ENCODE measurements at regions not wholly inside any gene's neighbourhood (a gene's known extent, or its start where the extent isn't known, plus 50 kb on each side); places are given as distances from the start of the nearest gene placed in this dataset.

DNA sequence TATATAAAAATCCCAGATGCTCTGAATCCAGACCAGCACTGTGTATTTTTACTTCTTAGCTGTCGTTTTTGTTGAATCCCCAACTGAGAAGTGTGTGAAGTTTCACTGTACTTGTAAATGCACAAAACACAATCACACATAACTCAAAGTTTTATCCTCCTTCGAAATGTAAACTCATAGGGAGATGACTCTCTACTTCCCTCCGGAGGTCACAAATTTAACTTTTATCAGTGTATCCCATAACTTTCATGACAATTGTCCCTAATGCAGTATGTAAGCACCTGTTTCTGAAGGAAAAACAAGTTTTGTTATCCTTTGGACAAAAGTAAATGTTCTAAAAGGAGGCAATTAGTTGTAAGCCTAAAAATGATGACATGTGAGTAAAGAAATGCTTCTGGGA is 665.0 kb upstream of the SLITRK6 start:
- H3K36me3 Mint-ChIP-seq (ENCODE audit: insufficient read depth in 1 of 3, low read depth in 3 of 3) = peaks cover 3 to 9% (median 5%) of the 10 kb centered on the region in 3 experiments; a peak in 5 of 7 replicates

More for the DNA sequence above, 665.0 kb upstream of the SLITRK6 start:
- Mint-ChIP-seq H3K27me3 (ENCODE audit: low read depth) (no peaks in the 10 kb centered on the region), H3K27ac (no peak overlapping the region), H3K9me3 (peaks cover 8 to 16% of the 10 kb centered on the region in 2 experiments), H3K4me1 (peaks cover 3 to 6% of the 10 kb centered on the region in 2 experiments), H3K4me3 (no peak overlapping the region)
- H3K23ac ChIP-seq (ENCODE audit: insufficient read length, low read depth, low read length) = no peak overlapping the region
- H4K91ac ChIP-seq (ENCODE audit: insufficient read length, low read depth, low read length) = no peak overlapping the region
- H3K4me2 ChIP-seq (ENCODE audit: insufficient read depth, insufficient read length, low read length) = no peak overlapping the region
- H4K5ac ChIP-seq (ENCODE audit: insufficient read length, low read depth, low read length) = no peak overlapping the region
- H2BK15ac ChIP-seq (ENCODE audit: low read depth, low read length) = no peak overlapping the region
- H2BK12ac ChIP-seq (ENCODE audit: insufficient read length, low read depth, low read length) = no peak overlapping the region
- H3K9me3 ChIP-seq (ENCODE audit: control insufficient read depth, low read depth, low read length) = no peaks in the 10 kb centered on the region
- H3K4me1 ChIP-seq (ENCODE audit: insufficient read depth, low read length) = no peaks in the 10 kb centered on the region
- H3T11ph ChIP-seq (ENCODE audit: low read length) = no peak overlapping the region
- no peak overlapping the region for H3K9ac ChIP-seq (ENCODE audit: extremely low read depth, insufficient read length, low read length)
- H3K23me2 ChIP-seq (ENCODE audit: insufficient read length, low read depth, low read length, poor library complexity, severe bottlenecking) = no peaks in the 10 kb centered on the region
- H2BK120ac ChIP-seq (ENCODE audit: low read depth, low read length, poor library complexity, severe bottlenecking) = no peak overlapping the region
- TF ChIP-seq, protein P1, sequence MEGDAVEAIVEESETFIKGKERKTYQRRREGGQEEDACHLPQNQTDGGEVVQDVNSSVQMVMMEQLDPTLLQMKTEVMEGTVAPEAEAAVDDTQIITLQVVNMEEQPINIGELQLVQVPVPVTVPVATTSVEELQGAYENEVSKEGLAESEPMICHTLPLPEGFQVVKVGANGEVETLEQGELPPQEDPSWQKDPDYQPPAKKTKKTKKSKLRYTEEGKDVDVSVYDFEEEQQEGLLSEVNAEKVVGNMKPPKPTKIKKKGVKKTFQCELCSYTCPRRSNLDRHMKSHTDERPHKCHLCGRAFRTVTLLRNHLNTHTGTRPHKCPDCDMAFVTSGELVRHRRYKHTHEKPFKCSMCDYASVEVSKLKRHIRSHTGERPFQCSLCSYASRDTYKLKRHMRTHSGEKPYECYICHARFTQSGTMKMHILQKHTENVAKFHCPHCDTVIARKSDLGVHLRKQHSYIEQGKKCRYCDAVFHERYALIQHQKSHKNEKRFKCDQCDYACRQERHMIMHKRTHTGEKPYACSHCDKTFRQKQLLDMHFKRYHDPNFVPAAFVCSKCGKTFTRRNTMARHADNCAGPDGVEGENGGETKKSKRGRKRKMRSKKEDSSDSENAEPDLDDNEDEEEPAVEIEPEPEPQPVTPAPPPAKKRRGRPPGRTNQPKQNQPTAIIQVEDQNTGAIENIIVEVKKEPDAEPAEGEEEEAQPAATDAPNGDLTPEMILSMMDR (conservative IDR thresholded peaks at IDR 0.05) = peak; percentile 57
- H3K4ac ChIP-seq (ENCODE audit: low read depth, low read length) = no peak overlapping the region
- H3K56ac ChIP-seq (ENCODE audit: insufficient read length, low read depth, low read length) = no peak overlapping the region
- no peak overlapping the region for H2AK5ac ChIP-seq (ENCODE audit: insufficient read length, low read length)
- H2BK20ac ChIP-seq (ENCODE audit: low read depth, low read length, poor library complexity, severe bottlenecking) = no peak overlapping the region
- H3K27ac ChIP-seq (ENCODE audit: insufficient read length, low read depth, low read length) = no peak overlapping the region
- DNase-seq = no peak
- no peak overlapping the region for H3K18ac ChIP-seq (ENCODE audit: insufficient read length, low read depth, low read length)
- H3K27me3 ChIP-seq (ENCODE audit: insufficient read depth, low read length) = no peaks in the 10 kb centered on the region
- H3K79me1 ChIP-seq (ENCODE audit: insufficient read depth, low read depth, low read length, poor library complexity, severe bottlenecking) = no peaks in the 10 kb centered on the region
- no peaks in the 10 kb centered on the region for H3K79me2 ChIP-seq (ENCODE audit: insufficient read depth, low read length)
- H3K14ac ChIP-seq (ENCODE audit: insufficient read depth, low read length) = no peak overlapping the region
- H2AFZ ChIP-seq (ENCODE audit: low read length) = no peak overlapping the region
- no peak overlapping the region for H2BK5ac ChIP-seq (ENCODE audit: insufficient read length, low read length)
- no CpG with 5 or more reads among the region's 3 CpGs for WGBS (ENCODE audit: extremely low coverage, insufficient read length, low lambda C conversion rate)
- no peak overlapping the region for H4K8ac ChIP-seq (replicated peaks; ENCODE audit: insufficient read length, low read depth, low read length)
- H4K20me1 ChIP-seq (ENCODE audit: control insufficient read depth, insufficient read depth, insufficient read length) = no peaks in the 10 kb centered on the region

Measured in H9 (cell line).